ENCODE measurements at regions not wholly inside any gene's neighbourhood (a gene's known extent, or its start where the extent isn't known, plus 50 kb on each side); places are given as distances from the start of the nearest gene placed in this dataset.
"Not testable (repeated sequence)": the region's sequence is repeated elsewhere in the genome, so short reads cannot be mapped to it uniquely, and the experiment has no call there.

- in situ Hi-C loops (cut with MboI; ENCODE audit: low sequenced_read_pairs), result no loop called here
These were observed 480.5 kb downstream of the KLF12 start for GRCh38 chr13:73653688-73654087.

GRCh38 chr13:73647417-73647816 lies 486.8 kb downstream of the KLF12 start:
- in situ Hi-C loops (cut with MboI; ENCODE audit: low sequenced_read_pairs), result no loop called here

GRCh38 chr13:73640476-73641179 lies 493.6 kb downstream of the KLF12 start:
- in situ Hi-C loops (cut with MboI; ENCODE audit: low sequenced_read_pairs), result not testable (repeated sequence)

GRCh38 chr13:73635166-73635787 lies 498.9 kb downstream of the KLF12 start:
- in situ Hi-C loops (cut with MboI; ENCODE audit: low sequenced_read_pairs), result no loop called here

GRCh38 chr13:73633817-73634460 lies 500.3 kb downstream of the KLF12 start:
- in situ Hi-C loops (cut with MboI; ENCODE audit: low sequenced_read_pairs), result no loop called here

GRCh38 chr13:73631411-73631810 lies 502.8 kb downstream of the KLF12 start:
- in situ Hi-C loops (cut with MboI; ENCODE audit: low sequenced_read_pairs), result no loop called here

- in situ Hi-C loops (cut with MboI; ENCODE audit: low sequenced_read_pairs), result no loop called here
These were observed 508.5 kb downstream of the KLF12 start for GRCh38 chr13:73625562-73626339.

GRCh38 chr13:73623281-73623680 lies 510.9 kb downstream of the KLF12 start:
- in situ Hi-C loops (cut with MboI; ENCODE audit: low sequenced_read_pairs), result no loop called here

GRCh38 chr13:73622381-73622780 lies 511.8 kb downstream of the KLF12 start:
- in situ Hi-C loops (cut with MboI; ENCODE audit: low sequenced_read_pairs), result no loop called here

- in situ Hi-C loops (cut with MboI; ENCODE audit: low sequenced_read_pairs), result no loop called here
These were observed 515.8 kb downstream of the KLF12 start for GRCh38 chr13:73618275-73618865.

GRCh38 chr13:73616861-73617260 lies 517.3 kb downstream of the KLF12 start:
- in situ Hi-C loops (cut with MboI; ENCODE audit: low sequenced_read_pairs), result no loop called here

- in situ Hi-C loops (cut with MboI; ENCODE audit: low sequenced_read_pairs), result no loop called here
These were observed 523.2 kb downstream of the KLF12 start for GRCh38 chr13:73610799-73611592.

- in situ Hi-C loops (cut with MboI; ENCODE audit: low sequenced_read_pairs), result no loop called here
These were observed 525.3 kb downstream of the KLF12 start for GRCh38 chr13:73608711-73609485.

- in situ Hi-C loops (cut with MboI; ENCODE audit: low sequenced_read_pairs), result no loop called here
These were observed 526.1 kb downstream of the KLF12 start for GRCh38 chr13:73608157-73608516.

- in situ Hi-C loops (cut with MboI; ENCODE audit: low sequenced_read_pairs), result no loop called here
These were observed 526.6 kb downstream of the KLF12 start for GRCh38 chr13:73607489-73608156.

- in situ Hi-C loops (cut with MboI; ENCODE audit: low sequenced_read_pairs), result no loop called here
These were observed 530.6 kb downstream of the KLF12 start for GRCh38 chr13:73603646-73604045.

GRCh38 chr13:73602295-73602694 lies 531.9 kb downstream of the KLF12 start:
- in situ Hi-C loops (cut with MboI; ENCODE audit: low sequenced_read_pairs), result no loop called here

GRCh38 chr13:73601708-73602107 lies 532.5 kb downstream of the KLF12 start:
- in situ Hi-C loops (cut with MboI; ENCODE audit: low sequenced_read_pairs), result no loop called here
